GM12874 (cell line): ENCODE measurements at regions not wholly inside any gene's neighbourhood (a gene's known extent, or its start where the extent isn't known, plus 50 kb on each side); places are given as distances from the start of the nearest gene placed in this dataset.

Source experiments
- TF ChIP-seq, protein P1 (sequence below): IDR thresholded peaks from 2 replicates; pipeline ENCODE4 v1.5.1; 2011; ENCODE audit warnings: low read depth, mild to moderate bottlenecking, control low read depth, low read length, moderate library complexity; ENCODE audit not compliant: insufficient read depth

DNA sequence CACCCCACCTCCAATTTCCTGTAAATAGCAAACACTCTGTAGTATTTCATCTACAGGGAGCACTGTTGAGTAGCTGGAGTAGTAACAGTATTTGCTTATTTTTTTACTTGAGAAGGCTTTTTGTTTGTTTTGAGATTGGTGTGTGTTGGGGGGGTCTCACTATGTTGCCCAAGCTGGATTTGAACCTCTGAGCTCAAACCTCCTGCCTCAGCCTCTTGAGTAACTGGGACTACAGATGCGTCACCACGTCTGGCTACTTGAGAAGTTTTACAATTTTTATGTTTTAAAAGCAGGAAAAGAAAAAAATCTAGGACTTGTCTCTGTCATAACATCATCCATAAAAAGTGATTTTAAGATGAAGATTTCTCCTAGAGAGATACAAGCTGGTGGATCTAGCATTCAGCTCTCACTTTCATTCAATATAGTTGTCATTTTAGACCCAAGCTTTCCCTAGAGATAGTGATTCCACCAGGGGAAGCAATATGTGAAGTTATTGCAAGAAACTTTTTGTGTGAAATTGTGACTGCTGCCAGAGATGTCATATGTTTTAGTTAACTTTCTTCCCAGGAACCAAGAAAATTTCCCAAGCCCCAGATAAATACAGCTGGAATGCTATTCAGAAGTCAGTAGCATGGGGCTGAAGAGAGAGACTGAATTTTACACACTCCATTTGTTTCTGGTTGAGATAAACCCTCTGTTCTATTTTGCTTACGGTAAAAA, 60.2 kb upstream of the MAP4K3 start:
- TF ChIP-seq, protein P1, sequence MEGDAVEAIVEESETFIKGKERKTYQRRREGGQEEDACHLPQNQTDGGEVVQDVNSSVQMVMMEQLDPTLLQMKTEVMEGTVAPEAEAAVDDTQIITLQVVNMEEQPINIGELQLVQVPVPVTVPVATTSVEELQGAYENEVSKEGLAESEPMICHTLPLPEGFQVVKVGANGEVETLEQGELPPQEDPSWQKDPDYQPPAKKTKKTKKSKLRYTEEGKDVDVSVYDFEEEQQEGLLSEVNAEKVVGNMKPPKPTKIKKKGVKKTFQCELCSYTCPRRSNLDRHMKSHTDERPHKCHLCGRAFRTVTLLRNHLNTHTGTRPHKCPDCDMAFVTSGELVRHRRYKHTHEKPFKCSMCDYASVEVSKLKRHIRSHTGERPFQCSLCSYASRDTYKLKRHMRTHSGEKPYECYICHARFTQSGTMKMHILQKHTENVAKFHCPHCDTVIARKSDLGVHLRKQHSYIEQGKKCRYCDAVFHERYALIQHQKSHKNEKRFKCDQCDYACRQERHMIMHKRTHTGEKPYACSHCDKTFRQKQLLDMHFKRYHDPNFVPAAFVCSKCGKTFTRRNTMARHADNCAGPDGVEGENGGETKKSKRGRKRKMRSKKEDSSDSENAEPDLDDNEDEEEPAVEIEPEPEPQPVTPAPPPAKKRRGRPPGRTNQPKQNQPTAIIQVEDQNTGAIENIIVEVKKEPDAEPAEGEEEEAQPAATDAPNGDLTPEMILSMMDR, result no peak

DNA sequence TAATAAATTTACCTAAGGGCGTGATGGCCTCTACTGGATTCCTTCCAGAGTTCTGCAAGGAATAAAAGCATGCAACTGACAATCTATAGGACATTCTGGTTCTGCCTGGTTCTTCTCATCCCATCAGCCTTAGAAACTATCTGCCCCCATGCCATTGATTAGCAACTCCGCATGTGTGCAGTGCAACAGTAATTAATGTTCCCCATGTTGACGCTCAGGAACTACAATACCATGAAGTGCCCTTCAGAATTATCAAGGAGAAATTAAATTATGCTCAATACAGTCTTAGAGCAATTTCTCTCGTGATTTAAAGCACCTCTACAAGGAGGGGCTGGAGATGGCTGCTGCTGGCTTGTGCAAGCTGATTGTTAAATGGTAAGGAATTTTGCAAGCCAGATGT, 61.7 kb upstream of the MAP4K3 start:
- TF ChIP-seq, protein P1, result no peak

DNA sequence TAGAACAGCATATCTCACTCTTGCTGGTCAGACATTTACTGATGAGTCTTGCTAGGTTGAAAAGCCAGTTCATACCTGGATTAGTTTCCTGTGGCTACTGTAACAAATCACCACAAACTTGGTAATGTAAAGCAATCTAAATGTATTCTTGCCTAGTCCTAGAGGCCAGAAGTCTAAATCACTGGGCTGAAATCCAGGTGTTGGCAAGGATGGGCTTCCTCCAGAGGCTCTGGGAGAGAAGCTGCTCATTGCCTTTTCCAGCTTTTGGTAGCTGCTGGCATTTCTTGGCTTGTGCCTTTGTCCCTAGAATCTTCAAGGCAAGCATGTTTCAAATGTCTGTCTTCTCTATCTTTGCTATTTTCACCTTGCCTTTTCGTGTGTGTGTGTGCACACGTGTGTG, 62.3 kb upstream of the MAP4K3 start:
- TF ChIP-seq, protein P1, result no peak

DNA sequence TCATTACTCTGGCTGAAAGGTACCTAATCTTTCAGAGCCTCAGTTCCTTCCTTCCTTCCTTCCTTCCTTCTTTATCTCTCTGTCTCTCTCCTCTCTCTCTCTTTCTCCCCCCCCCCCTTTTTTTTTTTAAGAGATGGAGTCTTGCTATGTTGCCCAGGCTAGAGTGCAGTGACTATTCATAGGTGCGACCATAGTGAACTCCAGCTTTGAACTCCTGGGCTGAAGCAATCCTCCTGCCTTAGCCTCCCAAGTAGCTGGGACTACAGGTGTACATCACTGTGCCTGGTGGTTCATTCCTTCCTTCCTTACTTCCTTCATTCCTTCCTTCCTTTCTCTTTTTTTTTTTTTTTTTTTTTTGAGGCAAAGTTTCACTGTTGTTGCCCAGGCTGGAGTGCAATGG, 64.3 kb upstream of the MAP4K3 start:
- TF ChIP-seq, protein P1, result no peak

DNA sequence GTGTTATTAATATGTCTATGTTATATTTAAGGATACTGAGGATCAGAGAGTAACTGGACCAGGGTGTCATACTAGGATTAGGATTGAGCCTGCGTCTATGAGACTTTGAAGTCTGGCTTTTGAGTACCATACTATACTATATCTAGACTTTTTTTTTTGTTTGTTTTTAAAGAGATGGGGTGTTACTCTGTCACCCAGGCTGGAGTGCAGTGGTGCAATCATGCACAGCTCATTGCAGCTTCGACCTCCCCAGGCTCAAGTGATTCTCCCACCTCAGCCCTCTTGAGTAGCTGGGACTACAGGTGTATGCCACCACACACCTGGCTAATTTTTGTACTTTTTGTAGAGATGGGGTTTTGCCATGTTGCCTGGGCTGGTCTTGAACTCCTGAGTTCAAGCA, 66.2 kb upstream of the MAP4K3 start:
- TF ChIP-seq, protein P1, result no peak

DNA sequence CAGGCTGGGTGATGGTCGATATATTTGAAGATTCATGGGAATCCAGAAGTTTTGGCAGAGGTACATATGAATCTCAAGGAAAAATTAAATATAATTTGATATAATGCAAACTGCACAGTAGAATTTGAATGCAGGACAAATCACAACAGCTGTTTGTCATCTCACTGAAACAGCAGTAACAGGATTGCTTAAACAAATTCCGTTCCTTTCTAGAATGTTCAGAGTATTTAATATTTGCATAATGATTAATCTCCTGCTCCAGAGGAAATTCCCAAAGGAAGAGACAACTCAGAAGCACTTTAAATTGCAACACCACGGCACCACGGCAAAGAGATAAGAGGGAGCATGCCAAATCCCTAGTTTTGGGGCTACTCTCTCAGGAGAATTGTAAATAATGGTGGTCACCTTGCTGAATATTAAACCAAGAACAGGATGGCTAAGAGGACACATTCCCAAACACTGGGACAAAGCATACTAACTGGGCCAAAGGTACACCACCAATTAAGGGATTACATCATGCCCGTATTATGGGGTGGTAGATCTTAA, 67.8 kb upstream of the MAP4K3 start:
- TF ChIP-seq, protein P1, result no peak

DNA sequence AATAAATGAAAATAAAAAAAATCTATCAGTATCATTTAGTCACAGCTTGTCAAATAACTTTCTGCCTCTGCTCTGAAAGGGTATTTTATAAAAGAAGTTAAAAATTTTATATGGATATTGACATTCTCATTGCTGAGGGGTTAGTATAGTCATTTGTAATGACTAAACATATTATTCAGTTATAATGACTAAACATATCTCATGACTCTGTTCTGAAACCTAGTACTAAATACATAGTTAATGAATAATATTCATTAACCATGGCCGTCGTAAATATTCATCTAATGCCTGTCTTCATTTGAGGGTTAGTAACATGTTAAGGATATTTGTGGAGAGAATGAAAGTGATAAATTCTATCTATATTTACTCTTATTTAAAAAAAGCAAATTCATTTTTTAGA, 69.1 kb upstream of the MAP4K3 start:
- TF ChIP-seq, protein P1, result no peak
